SJCRH30 (cell line): ENCODE measurements at regions not wholly inside any gene's neighbourhood (a gene's known extent, or its start where the extent isn't known, plus 50 kb on each side); places are given as distances from the start of the nearest gene placed in this dataset.

Source experiments
- DNase-seq, 2 experiments: peaks; one replicate each; pipeline ENCODE4 v3.0.0-alpha.2; 2015 to 2020
- H3K27ac ChIP-seq: fragments of 250-450 bp; sonication (Bioruptor Pico); 2 replicates; pipeline ENCODE4 v1.5.1; 2020; ENCODE audit warnings: mild to moderate bottlenecking, moderate library complexity
- H3K27me3 ChIP-seq: fragments of 250-450 bp; sonication (Bioruptor Pico); 2 replicates; pipeline ENCODE4 v1.5.1; 2020; ENCODE audit warnings: mild to moderate bottlenecking, moderate library complexity
- H3K36me3 ChIP-seq: fragments of 250-450 bp; sonication (Bioruptor Pico); 2 replicates; pipeline ENCODE4 v1.5.1; 2020; ENCODE audit warnings: mild to moderate bottlenecking, moderate library complexity
- H3K4me1 ChIP-seq: fragments of 250-450 bp; sonication (Bioruptor Pico); 2 replicates; pipeline ENCODE4 v1.5.1; 2020; ENCODE audit warnings: mild to moderate bottlenecking, moderate library complexity
- H3K4me3 ChIP-seq: fragments of 250-450 bp; sonication (Bioruptor Pico); 2 replicates; pipeline ENCODE4 v1.5.1; 2020; ENCODE audit warnings: mild to moderate bottlenecking, moderate library complexity
- H3K9me3 ChIP-seq: fragments of 250-450 bp; sonication (Bioruptor Pico); replicated peaks from 2 replicates; pipeline ENCODE4 v1.5.1; 2020; ENCODE audit warnings: mild to moderate bottlenecking, moderate library complexity

DNA sequence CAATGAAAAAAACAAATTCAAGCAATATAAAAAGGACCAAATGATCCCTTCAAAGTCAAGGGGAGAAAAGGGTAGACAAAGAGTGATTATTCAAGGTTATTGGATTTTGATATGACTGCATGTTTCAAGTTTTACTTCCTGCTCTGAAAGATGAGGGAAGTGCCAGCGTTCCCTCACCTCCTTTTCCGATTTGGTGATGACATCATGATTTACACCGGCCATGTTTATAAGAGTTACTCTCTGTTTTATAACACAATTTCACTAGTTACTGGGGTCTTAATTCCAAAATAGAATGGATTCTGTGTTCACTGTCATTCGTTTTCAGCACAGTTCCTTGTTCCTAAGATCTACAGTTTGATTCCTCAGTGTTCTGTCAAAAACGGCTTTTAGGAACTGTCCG, 60.5 kb upstream of the CPXM2 start:
- DNase-seq: no peak
- Histone ChIP-seq H3K27ac (no peak overlapping the region), H3K4me1 (no peaks in the 10 kb centered on the region), H3K27me3 (no peaks in the 10 kb centered on the region), H3K9me3 (no peaks in the 10 kb centered on the region), H3K36me3 (no peaks in the 10 kb centered on the region), H3K4me3 (no peak overlapping the region)

DNA sequence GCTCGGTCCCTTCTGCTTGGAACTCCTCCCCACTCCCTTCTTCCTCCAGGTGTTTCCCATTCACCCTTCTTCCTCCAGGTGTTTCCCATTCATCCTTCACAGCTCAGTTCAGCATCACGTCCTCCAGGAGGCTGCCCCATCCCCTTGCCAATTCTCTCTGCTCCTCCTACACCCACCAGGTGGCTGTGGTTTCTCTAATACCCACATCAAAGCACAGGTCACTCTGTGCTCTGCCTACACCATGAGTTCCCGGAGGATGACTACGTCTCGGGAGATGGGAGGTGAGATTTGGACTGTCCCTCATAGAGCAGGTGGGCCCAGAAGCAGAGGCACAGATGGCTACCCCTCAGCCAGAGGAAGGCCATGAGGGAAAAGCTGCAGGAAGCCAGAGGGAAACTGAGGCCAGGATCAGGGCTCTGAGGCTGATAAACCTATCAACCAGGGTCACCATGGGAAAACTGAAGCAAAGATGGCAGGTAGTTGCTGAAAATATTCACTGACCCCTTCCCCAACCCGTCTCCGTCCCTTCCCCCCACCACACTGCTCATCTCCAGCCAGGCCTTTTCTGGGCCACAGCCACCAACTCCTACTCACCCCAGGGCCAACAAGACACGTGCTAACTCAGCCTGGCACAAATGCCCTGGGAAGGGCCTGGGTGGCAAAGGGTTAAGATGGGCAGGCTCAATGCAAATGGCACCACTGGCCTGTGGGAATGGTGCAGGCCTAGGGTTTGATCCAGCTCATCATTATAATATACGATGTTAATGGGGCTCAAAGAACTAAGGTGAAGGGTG, 56.6 kb upstream of the CPXM2 start:
- Histone ChIP-seq H3K4me3 (no peak overlapping the region), H3K27me3 (no peaks in the 10 kb centered on the region), H3K9me3 (no peaks in the 10 kb centered on the region), H3K4me1 (no peaks in the 10 kb centered on the region), H3K27ac (no peak overlapping the region), H3K36me3 (no peaks in the 10 kb centered on the region)
- no peak for DNase-seq

DNA sequence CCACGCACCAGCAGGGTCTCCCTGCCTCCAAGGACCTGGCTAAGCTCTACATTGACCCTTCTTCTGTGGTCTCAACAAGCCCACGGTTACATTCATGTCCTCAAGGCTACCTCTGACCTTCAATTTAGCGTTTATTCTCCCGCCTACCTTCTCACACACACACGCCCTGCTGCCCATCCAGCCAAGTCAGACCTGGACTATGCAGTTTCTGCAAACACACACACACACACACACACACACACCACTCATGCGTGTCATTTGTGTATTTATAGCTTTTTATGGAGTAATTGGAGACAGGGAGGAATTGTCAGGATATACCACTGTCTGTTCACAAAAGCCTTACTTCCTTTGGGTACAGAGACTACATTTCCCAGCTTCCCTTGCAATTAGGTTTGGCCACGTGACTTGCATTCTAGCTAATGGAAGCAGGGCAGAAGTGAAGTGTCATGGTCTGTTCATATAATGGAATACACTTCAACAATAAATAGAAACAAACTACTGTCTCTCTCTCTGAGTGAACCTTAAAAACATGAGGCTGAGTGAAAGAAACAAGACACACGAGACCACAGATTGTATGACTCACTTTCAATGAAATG, 53.8 kb upstream of the CPXM2 start:
- H3K36me3 ChIP-seq: no peaks in the 10 kb centered on the region
- H3K9me3 ChIP-seq: no peaks in the 10 kb centered on the region
- H3K27me3 ChIP-seq: no peaks in the 10 kb centered on the region
- peak; percentile 6 to 37 for DNase-seq
- no peak overlapping the region for H3K4me3 ChIP-seq
- H3K4me1 ChIP-seq: no peaks in the 10 kb centered on the region
- H3K27ac ChIP-seq: no peak overlapping the region

- no peak for DNase-seq
- Histone ChIP-seq H3K4me1 (no peaks in the 10 kb centered on the region), H3K9me3 (no peaks in the 10 kb centered on the region), H3K4me3 (no peak overlapping the region), H3K36me3 (no peaks in the 10 kb centered on the region), H3K27ac (no peak overlapping the region), H3K27me3 (no peaks in the 10 kb centered on the region)
These were observed 53.1 kb upstream of the CPXM2 start for GRCh38 chr10:123944661-123945060.

DNA sequence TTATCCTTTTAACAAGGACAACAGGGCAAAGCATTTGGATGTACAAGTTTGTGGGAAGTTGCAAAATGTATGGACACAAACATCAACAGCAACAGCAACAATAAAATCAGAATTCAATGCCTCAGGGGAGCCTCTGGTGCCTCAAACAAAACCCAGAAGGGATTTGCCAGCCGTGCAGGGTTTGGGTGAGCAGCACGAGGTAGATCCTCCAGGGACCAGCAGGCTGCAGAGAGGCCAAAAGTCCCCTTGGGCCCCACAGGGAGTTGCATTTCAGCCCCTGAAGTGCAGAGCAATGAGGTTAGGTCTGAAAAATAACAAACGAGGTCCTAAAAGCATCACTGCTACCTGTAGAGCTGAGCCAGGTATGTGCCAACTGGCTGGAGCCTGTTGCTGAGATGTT, 51.7 kb upstream of the CPXM2 start:
- no peak for DNase-seq
- H3K4me3 ChIP-seq: no peak overlapping the region
- no peaks in the 10 kb centered on the region for H3K9me3 ChIP-seq
- no peaks in the 10 kb centered on the region for H3K4me1 ChIP-seq
- H3K27me3 ChIP-seq: no peaks in the 10 kb centered on the region
- no peaks in the 10 kb centered on the region for H3K36me3 ChIP-seq
- H3K27ac ChIP-seq: no peak overlapping the region

GRCh38 chr10:123942114-123942861, 50.7 kb upstream of the CPXM2 start:
- Histone ChIP-seq H3K4me3 (no peak overlapping the region), H3K36me3 (no peaks in the 10 kb centered on the region), H3K9me3 (no peaks in the 10 kb centered on the region), H3K27ac (no peak overlapping the region), H3K4me1 (no peaks in the 10 kb centered on the region), H3K27me3 (no peaks in the 10 kb centered on the region)
- no peak for DNase-seq
